Fibroblast of the aortic adventitia (primary cell): ENCODE measurements at regions not wholly inside any gene's neighbourhood (a gene's known extent, or its start where the extent isn't known, plus 50 kb on each side); places are given as distances from the start of the nearest gene placed in this dataset.

Experiments used
- DNase-seq: peaks from one replicate; pipeline ENCODE4 v3.0.0-alpha.2; 2010; ENCODE audit warnings: low read depth
- H3K4me3 ChIP-seq: 2 replicates; pipeline ENCODE4 v1.5.1; 2011; ENCODE audit warnings: low read depth, mild to moderate bottlenecking, control low read depth, low read length, moderate library complexity
- CTCF ChIP-seq: IDR thresholded peaks from 2 replicates; pipeline ENCODE4 v1.5.1; 2011; ENCODE audit warnings: mild to moderate bottlenecking, low read length, control low read depth, inconsistent platforms; ENCODE audit not compliant: insufficient read depth

- no peak for DNase-seq
- H3K4me3 ChIP-seq, result no peak overlapping the region
- no peak for TF ChIP-seq CTCF
These were observed 1337.2 kb upstream of the NRXN1 start for GRCh38 chr2:52369178-52369577.

- no peak for TF ChIP-seq CTCF
- H3K4me3 ChIP-seq, result no peak overlapping the region
- DNase-seq, result no peak
These were observed 1336.2 kb upstream of the NRXN1 start for GRCh38 chr2:52368141-52368540.

GRCh38 chr2:52365946-52366345 lies 1334.0 kb upstream of the NRXN1 start:
- DNase-seq, result no peak
- TF ChIP-seq CTCF, result no peak
- H3K4me3 ChIP-seq, result no peak overlapping the region

- no peak for TF ChIP-seq CTCF
- H3K4me3 ChIP-seq, result no peak overlapping the region
- DNase-seq, result no peak
These were observed 1324.6 kb upstream of the NRXN1 start for GRCh38 chr2:52356556-52356955.

GRCh38 chr2:52347292-52347691 lies 1315.4 kb upstream of the NRXN1 start:
- no peak overlapping the region for H3K4me3 ChIP-seq
- TF ChIP-seq CTCF, result no peak
- no peak for DNase-seq

GRCh38 chr2:52345676-52346075 lies 1313.7 kb upstream of the NRXN1 start:
- TF ChIP-seq CTCF, result no peak
- no peak for DNase-seq
- H3K4me3 ChIP-seq, result no peak overlapping the region

- no peak for DNase-seq
- no peak for TF ChIP-seq CTCF
- H3K4me3 ChIP-seq, result no peak overlapping the region
These were observed 1313.2 kb upstream of the NRXN1 start for GRCh38 chr2:52345082-52345481.
